ENCODE measurements at regions not wholly inside any gene's neighbourhood (a gene's known extent, or its start where the extent isn't known, plus 50 kb on each side); places are given as distances from the start of the nearest gene placed in this dataset.

DNA sequence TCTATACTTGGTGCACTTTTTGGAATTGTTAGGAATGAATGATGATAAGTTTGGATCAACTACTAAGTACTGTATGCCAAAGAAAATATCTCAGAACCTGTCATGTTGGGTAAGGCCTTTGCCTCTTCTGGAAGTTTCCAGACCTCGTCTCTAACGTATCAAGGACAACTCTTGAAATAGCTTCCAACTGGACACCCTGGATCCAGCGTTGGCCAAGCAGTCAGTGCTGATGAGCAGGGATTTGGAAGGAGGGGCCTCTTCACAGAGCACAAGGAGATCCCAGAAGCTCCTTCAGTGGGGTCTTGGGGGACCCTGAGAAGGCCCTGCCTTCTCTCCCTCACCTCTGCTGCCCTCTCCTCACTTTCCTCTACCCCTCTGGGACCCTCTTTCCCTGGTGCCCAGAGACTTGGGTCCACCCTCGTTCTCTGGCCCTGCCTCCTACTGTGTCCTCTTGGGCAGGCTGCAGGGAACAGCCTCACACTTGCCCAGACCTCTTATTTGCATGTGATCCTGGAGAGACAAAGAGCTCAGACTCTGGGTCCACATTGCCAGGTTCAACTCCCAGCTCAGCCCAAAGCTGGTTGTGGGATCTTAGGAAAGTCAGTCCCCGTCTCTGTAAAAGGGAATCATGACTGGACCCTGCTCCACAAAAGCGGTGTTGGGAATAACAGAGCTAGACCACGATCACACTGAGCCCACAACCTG is 145.8 kb downstream of the COL6A3 start:
- TF ChIP-seq, protein P1, sequence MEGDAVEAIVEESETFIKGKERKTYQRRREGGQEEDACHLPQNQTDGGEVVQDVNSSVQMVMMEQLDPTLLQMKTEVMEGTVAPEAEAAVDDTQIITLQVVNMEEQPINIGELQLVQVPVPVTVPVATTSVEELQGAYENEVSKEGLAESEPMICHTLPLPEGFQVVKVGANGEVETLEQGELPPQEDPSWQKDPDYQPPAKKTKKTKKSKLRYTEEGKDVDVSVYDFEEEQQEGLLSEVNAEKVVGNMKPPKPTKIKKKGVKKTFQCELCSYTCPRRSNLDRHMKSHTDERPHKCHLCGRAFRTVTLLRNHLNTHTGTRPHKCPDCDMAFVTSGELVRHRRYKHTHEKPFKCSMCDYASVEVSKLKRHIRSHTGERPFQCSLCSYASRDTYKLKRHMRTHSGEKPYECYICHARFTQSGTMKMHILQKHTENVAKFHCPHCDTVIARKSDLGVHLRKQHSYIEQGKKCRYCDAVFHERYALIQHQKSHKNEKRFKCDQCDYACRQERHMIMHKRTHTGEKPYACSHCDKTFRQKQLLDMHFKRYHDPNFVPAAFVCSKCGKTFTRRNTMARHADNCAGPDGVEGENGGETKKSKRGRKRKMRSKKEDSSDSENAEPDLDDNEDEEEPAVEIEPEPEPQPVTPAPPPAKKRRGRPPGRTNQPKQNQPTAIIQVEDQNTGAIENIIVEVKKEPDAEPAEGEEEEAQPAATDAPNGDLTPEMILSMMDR (IDR thresholded peaks at IDR 0.05; ENCODE audit: extremely low read depth in 1 of 2, insufficient read depth in 1 of 2, low read depth in 1 of 2, low read length in 2 of 2), result no peak
- no peak for TF ChIP-seq POLR2A (IDR thresholded peaks at IDR 0.05; ENCODE audit: low read depth, low read length)
- no peak for TF ChIP-seq POLR2AphosphoS5 (IDR thresholded peaks at IDR 0.05; ENCODE audit: insufficient read depth, low read depth, low read length)
- TF ChIP-seq, protein P2, sequence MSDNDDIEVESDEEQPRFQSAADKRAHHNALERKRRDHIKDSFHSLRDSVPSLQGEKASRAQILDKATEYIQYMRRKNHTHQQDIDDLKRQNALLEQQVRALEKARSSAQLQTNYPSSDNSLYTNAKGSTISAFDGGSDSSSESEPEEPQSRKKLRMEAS (IDR thresholded peaks at IDR 0.05; ENCODE audit: insufficient read depth, insufficient read length), result no peak
